Gastrocnemius medialis (tissue), 4 donors: ENCODE measurements at regions not wholly inside any gene's neighbourhood (a gene's known extent, or its start where the extent isn't known, plus 50 kb on each side); places are given as distances from the start of the nearest gene placed in this dataset.

Source experiments
- POLR2A ChIP-seq, 2 donors: fragments of 450-650 bp; IDR thresholded peaks; one replicate each; pipeline ENCODE4 v1.6.1; 2017; ENCODE audit warnings: antibody characterized with exemption in 2 of 2, mild to moderate bottlenecking in 2 of 2, moderate library complexity in 2 of 2
- TF ChIP-seq, protein P1 (sequence below), 5 experiments: fragments of 450-650 bp in 3 of 5; fragments of 200-600 bp in 2 of 5; sonication (generic) in 2 of 5; IDR thresholded peaks in 4 of 5; conservative IDR thresholded peaks in 1 of 5; 1 replicate in 4 of 5; 2 replicates in 1 of 5; pipeline ENCODE4 v1.5.1; 2016 to 2019; ENCODE audit warnings: antibody characterized with exemption in 5 of 5, mild to moderate bottlenecking in 3 of 5, moderate library complexity in 3 of 5

DNA sequence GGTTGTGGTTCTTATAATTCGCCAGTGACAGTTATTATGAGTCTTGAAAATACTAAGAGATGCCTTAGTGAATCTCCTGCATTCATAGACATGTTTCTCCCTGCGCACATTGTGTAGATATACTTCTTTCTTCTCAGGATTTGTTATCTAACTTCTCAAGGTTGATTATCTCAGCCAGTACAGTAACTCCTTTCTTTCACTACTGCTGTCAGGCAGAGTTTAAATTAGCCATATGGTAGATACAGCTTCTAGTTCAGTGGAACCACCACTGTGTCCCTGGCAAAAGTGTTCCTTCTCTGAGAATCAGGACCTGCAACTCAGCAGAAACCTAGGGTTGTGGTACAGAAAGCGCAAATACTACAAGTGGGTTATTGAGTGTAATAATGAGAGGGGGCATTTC, 175.0 kb upstream of the SGO1 start:
- TF ChIP-seq, protein P1, sequence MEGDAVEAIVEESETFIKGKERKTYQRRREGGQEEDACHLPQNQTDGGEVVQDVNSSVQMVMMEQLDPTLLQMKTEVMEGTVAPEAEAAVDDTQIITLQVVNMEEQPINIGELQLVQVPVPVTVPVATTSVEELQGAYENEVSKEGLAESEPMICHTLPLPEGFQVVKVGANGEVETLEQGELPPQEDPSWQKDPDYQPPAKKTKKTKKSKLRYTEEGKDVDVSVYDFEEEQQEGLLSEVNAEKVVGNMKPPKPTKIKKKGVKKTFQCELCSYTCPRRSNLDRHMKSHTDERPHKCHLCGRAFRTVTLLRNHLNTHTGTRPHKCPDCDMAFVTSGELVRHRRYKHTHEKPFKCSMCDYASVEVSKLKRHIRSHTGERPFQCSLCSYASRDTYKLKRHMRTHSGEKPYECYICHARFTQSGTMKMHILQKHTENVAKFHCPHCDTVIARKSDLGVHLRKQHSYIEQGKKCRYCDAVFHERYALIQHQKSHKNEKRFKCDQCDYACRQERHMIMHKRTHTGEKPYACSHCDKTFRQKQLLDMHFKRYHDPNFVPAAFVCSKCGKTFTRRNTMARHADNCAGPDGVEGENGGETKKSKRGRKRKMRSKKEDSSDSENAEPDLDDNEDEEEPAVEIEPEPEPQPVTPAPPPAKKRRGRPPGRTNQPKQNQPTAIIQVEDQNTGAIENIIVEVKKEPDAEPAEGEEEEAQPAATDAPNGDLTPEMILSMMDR (IDR thresholded peaks at IDR 0.05 in 4 of 5, conservative IDR thresholded peaks at IDR 0.05 in 1 of 5) = no peak
- no peak for TF ChIP-seq POLR2A (IDR thresholded peaks at IDR 0.05)
